NCI-H1417 treated with DMSO at 0.1 percent for 48 hours (cell line): ENCODE measurements at regions not wholly inside any gene's neighbourhood (a gene's known extent, or its start where the extent isn't known, plus 50 kb on each side); places are given as distances from the start of the nearest gene placed in this dataset.
"Not testable (repeated sequence)": the region's sequence is repeated elsewhere in the genome, so short reads cannot be mapped to it uniquely, and the experiment has no call there.

Experiments used
- DNase-seq: peaks from one replicate; lab custom pipeline; 2025; lab: John Stamatoyannopoulos, UW

- DNase-seq, result no peak
Measured at GRCh38 chr5:52605317-52606313, 182.1 kb upstream of the ITGA1 start.

- DNase-seq, result no peak
Measured at GRCh38 chr5:52607227-52607824, 180.4 kb upstream of the ITGA1 start.

- no peak for DNase-seq
Measured at GRCh38 chr5:52620315-52620714, 167.4 kb upstream of the ITGA1 start.

- no peak for DNase-seq
Measured at GRCh38 chr5:52623291-52623690, 164.4 kb upstream of the ITGA1 start.

GRCh38 chr5:52624291-52624690 lies 163.4 kb upstream of the ITGA1 start:
- DNase-seq, result no peak

GRCh38 chr5:52626312-52626711 lies 161.4 kb upstream of the ITGA1 start:
- no peak for DNase-seq

GRCh38 chr5:52627740-52628139 lies 160.0 kb upstream of the ITGA1 start:
- DNase-seq, result no peak

- no peak for DNase-seq
Measured at GRCh38 chr5:52632281-52632680, 155.4 kb upstream of the ITGA1 start.

GRCh38 chr5:52634171-52634570 lies 153.5 kb upstream of the ITGA1 start:
- not testable (repeated sequence) for DNase-seq

GRCh38 chr5:52638732-52639131 lies 149.0 kb upstream of the ITGA1 start:
- no peak for DNase-seq

- no peak for DNase-seq
Measured at GRCh38 chr5:52648726-52649125, 139.0 kb upstream of the ITGA1 start.

- no peak for DNase-seq
Measured at GRCh38 chr5:52655163-52655562, 132.6 kb upstream of the ITGA1 start.

- DNase-seq, result no peak
Measured at GRCh38 chr5:52656569-52657246, 131.0 kb upstream of the ITGA1 start.

GRCh38 chr5:52657247-52657645 lies 130.5 kb upstream of the ITGA1 start:
- DNase-seq, result peak; percentile 38

- no peak for DNase-seq
Measured at GRCh38 chr5:52658246-52658645, 129.5 kb upstream of the ITGA1 start.

GRCh38 chr5:52660621-52661020 lies 127.1 kb upstream of the ITGA1 start:
- no peak for DNase-seq

- no peak for DNase-seq
Measured at GRCh38 chr5:52661903-52662595, 125.7 kb upstream of the ITGA1 start.

- no peak for DNase-seq
Measured at GRCh38 chr5:52665559-52665958, 122.2 kb upstream of the ITGA1 start.

- DNase-seq, result no peak
Measured at GRCh38 chr5:52668139-52668538, 119.6 kb upstream of the ITGA1 start.

GRCh38 chr5:52668544-52669185 lies 119.1 kb upstream of the ITGA1 start:
- DNase-seq, result no peak

GRCh38 chr5:52672459-52672858 lies 115.3 kb upstream of the ITGA1 start:
- no peak for DNase-seq

GRCh38 chr5:52673495-52673894 lies 114.2 kb upstream of the ITGA1 start:
- no peak for DNase-seq
